ENCODE measurements at regions not wholly inside any gene's neighbourhood (a gene's known extent, or its start where the extent isn't known, plus 50 kb on each side); places are given as distances from the start of the nearest gene placed in this dataset.

DNA sequence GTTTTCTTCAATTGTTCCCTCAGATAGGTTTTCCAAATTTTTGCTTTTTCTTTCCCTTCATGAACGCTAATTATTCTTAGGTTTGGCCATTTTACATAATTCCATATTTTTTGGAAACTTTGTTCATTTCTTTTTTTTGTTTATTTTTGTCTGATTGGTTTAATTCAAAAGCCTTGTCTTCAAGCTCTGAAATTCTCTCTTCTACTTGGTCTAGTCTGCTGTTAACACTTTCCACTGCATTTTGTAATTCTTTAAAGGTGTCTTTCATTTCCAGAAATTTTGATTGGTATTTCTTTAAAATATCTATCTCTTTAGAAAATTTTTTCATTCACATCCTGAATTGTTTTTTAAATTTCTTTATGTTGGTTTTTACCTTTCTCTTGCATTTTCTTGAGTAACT lies 63.9 kb upstream of the VLDLR start:
- Mint-ChIP-seq H3K4me1 (peaks cover 16% of the 10 kb centered on the region), H3K27ac (no peak overlapping the region), H3K36me3 (ENCODE audit: low read depth) (peaks cover 30% of the 10 kb centered on the region), H3K4me3 (no peak overlapping the region), H3K27me3 (ENCODE audit: low read depth) (no peaks in the 10 kb centered on the region), H3K9me3 (peaks cover 60% of the 10 kb centered on the region)
- TF ChIP-seq, protein P1, sequence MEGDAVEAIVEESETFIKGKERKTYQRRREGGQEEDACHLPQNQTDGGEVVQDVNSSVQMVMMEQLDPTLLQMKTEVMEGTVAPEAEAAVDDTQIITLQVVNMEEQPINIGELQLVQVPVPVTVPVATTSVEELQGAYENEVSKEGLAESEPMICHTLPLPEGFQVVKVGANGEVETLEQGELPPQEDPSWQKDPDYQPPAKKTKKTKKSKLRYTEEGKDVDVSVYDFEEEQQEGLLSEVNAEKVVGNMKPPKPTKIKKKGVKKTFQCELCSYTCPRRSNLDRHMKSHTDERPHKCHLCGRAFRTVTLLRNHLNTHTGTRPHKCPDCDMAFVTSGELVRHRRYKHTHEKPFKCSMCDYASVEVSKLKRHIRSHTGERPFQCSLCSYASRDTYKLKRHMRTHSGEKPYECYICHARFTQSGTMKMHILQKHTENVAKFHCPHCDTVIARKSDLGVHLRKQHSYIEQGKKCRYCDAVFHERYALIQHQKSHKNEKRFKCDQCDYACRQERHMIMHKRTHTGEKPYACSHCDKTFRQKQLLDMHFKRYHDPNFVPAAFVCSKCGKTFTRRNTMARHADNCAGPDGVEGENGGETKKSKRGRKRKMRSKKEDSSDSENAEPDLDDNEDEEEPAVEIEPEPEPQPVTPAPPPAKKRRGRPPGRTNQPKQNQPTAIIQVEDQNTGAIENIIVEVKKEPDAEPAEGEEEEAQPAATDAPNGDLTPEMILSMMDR (IDR thresholded peaks at IDR 0.05; ENCODE audit: unreplicated experiment in 3 of 3) = no peak

DNA sequence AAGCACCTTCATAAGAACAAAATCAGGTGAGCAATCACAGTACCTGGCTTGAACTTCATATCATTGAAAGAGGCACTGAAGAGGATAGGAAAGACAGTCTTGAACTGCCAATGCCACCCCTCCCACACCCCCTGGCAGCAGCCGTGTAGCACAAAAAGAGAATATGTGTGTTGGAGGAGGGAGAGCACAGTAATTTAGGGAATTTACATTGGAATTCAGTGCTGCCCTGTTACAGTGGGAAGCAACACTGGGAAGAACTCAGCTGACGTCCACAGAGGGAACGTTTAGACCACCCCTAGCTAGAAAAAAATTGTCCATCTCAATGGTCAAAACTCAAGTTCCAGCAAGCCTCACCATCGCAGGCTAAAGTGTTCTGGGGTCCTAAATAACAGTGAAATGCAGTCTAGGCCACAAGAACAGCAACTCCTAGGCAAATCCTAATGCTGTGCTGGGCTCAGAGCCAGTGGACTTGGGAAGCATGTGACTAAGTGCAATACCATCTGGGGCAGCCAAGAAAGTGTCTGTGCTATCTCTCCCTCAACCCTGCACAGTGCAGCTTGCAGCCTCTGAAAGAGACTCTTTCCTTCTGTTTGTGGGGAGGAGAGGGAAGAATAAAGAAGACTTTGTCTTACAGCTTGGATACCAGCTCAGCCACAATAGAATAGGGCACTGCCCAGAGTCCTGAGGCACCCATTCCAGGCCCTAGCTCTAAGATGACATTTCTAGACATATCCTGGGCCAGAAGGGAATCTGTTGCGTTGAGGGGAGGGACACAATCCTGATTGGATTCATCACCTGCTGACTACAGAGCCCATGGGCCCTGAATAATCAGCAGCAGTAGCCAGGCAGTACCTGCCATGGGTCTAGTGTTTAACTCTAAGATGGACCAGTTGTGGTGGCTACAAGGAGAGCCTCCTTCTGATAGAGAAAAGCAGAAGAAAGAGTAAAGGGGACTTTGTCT lies 62.1 kb upstream of the VLDLR start:
- peaks cover 16% of the 10 kb centered on the region for H3K4me1 Mint-ChIP-seq
- H3K36me3 Mint-ChIP-seq (ENCODE audit: low read depth) = peaks cover 28% of the 10 kb centered on the region
- peak overlapping the region; percentile 78 to 98 (median 87) for H3K27ac Mint-ChIP-seq
- no peaks in the 10 kb centered on the region for H3K27me3 Mint-ChIP-seq (ENCODE audit: low read depth)
- no peak overlapping the region for H3K4me3 Mint-ChIP-seq
- H3K9me3 Mint-ChIP-seq = peaks cover 58% of the 10 kb centered on the region
- TF ChIP-seq, protein P1 (IDR thresholded peaks at IDR 0.05; ENCODE audit: unreplicated experiment in 3 of 3) = no peak

GRCh38 chr9:2560180-2560579 lies 61.4 kb upstream of the VLDLR start:
- peaks cover 13% of the 10 kb centered on the region for H3K4me1 Mint-ChIP-seq
- peak overlapping the region in 1 of 3 experiments; percentile 87 for H3K27ac Mint-ChIP-seq

DNA sequence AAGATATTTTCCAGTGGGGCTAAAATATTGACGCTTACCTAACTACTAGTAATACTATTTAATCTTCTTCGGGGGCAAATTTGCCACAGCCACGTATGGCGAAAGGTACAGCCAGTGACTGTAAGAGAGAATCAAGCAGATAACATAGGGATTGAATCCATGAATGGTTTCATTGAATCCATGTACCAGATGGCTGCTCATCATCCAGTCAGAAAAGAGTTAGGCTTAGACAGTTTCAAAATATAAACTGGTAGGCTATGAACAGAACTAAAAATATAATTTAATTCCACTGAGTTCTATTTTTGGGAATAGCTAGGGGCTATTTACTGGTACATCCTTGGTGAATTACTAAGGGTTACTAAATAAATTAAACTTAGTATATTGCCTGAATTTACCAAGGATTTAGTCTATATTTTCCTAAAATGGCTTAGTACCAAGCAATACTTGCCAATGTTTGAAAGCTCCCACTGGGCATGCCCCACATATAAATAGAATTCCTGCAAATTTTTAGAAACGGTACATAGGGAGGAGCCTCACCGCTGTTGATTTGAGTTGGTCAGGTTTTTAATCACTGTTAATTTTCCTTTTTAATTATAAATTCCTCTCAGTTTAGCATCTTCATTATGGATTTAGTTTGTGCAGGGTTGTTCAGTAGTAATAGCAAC lies 55.8 kb upstream of the VLDLR start:
- Mint-ChIP-seq H3K27ac (no peak overlapping the region), H3K27me3 (ENCODE audit: low read depth) (no peaks in the 10 kb centered on the region), H3K36me3 (ENCODE audit: low read depth) (peaks cover 12% of the 10 kb centered on the region), H3K4me3 (no peak overlapping the region), H3K4me1 (peaks cover 10% of the 10 kb centered on the region), H3K9me3 (peaks cover 15% of the 10 kb centered on the region)
- TF ChIP-seq, protein P1 (IDR thresholded peaks at IDR 0.05; ENCODE audit: unreplicated experiment in 3 of 3) = no peak

More at GRCh38 chr9:2560180-2560579, 61.4 kb upstream of the VLDLR start:
- Mint-ChIP-seq H3K27me3 (ENCODE audit: low read depth) (no peaks in the 10 kb centered on the region), H3K9me3 (peaks cover 54% of the 10 kb centered on the region), H3K4me3 (no peak overlapping the region), H3K36me3 (ENCODE audit: low read depth) (peaks cover 26% of the 10 kb centered on the region)
- TF ChIP-seq, protein P1 (IDR thresholded peaks at IDR 0.05; ENCODE audit: unreplicated experiment in 3 of 3) = no peak

- Mint-ChIP-seq H3K9me3 (no peaks in the 10 kb centered on the region), H3K27ac (no peak overlapping the region), H3K27me3 (ENCODE audit: low read depth) (no peaks in the 10 kb centered on the region), H3K4me3 (no peak overlapping the region), H3K36me3 (ENCODE audit: low read depth) (no peaks in the 10 kb centered on the region), H3K4me1 (peaks cover 26% of the 10 kb centered on the region)
- TF ChIP-seq, protein P1 (IDR thresholded peaks at IDR 0.05; ENCODE audit: unreplicated experiment in 3 of 3) = no peak
Measured at GRCh38 chr9:2567922-2568321, 53.7 kb upstream of the VLDLR start.

Data from nephron (organoid).